ENCODE measurements at regions not wholly inside any gene's neighbourhood (a gene's known extent, or its start where the extent isn't known, plus 50 kb on each side); places are given as distances from the start of the nearest gene placed in this dataset.

DNA sequence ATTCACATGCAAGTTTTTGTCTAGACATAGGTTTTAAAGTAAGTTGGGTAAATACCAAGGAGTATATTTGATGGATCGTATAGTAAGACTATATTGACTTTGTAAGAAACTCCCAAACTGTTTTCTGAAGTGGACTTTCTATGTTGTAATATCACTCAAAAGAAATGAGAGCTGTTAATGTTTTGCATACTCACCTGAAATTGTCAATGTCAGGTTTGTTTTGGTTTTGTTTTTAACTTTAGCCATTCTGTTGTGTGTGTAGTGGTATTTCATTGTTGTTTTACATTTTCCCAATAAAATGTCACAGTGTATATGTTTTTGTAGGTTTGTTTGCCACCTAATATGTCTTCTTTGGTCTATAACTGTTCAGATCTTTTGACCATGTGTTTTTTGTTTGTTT, 375.7 kb upstream of the CDH9 start:
- no peak overlapping the region for H3K4me2 ChIP-seq (ENCODE audit: insufficient read depth, insufficient read length, low read length)
- no peak overlapping the region for H4K8ac ChIP-seq (replicated peaks; ENCODE audit: insufficient read length, low read depth, low read length)
- peaks cover 0 to 12% (median 0%) of the 10 kb centered on the region in 3 experiments; a peak in 4 of 7 replicates for H3K36me3 Mint-ChIP-seq (ENCODE audit: insufficient read depth in 1 of 3, low read depth in 3 of 3)
- no peak overlapping the region for H2BK15ac ChIP-seq (ENCODE audit: low read depth, low read length)
- H3K4me3 Mint-ChIP-seq = no peak overlapping the region
- no peak overlapping the region for H2BK20ac ChIP-seq (ENCODE audit: low read depth, low read length, poor library complexity, severe bottlenecking)
- no peak overlapping the region for H2AFZ ChIP-seq (ENCODE audit: low read length)
- H4K91ac ChIP-seq (ENCODE audit: insufficient read length, low read depth, low read length) = no peak overlapping the region
- H3K18ac ChIP-seq (ENCODE audit: insufficient read length, low read depth, low read length) = no peak overlapping the region
- no peaks in the 10 kb centered on the region for H3K79me2 ChIP-seq (ENCODE audit: insufficient read depth, low read length)
- WGBS (ENCODE audit: extremely low coverage, insufficient read length, low lambda C conversion rate) = no CpG with 5 or more reads among the region's 1 CpG
- H3K23ac ChIP-seq (ENCODE audit: insufficient read length, low read depth, low read length) = no peak overlapping the region
- H2AK5ac ChIP-seq (ENCODE audit: insufficient read length, low read length) = no peak overlapping the region
- H3K23me2 ChIP-seq (ENCODE audit: insufficient read length, low read depth, low read length, poor library complexity, severe bottlenecking) = no peaks in the 10 kb centered on the region
- peaks cover 3 to 6% of the 10 kb centered on the region in 2 experiments; a peak in 3 of 5 replicates for H3K9me3 Mint-ChIP-seq
- H2BK120ac ChIP-seq (ENCODE audit: low read depth, low read length, poor library complexity, severe bottlenecking) = no peak overlapping the region
- no peak overlapping the region for H3K56ac ChIP-seq (ENCODE audit: insufficient read length, low read depth, low read length)
- H4K5ac ChIP-seq (ENCODE audit: insufficient read length, low read depth, low read length) = no peak overlapping the region
- H3K27me3 Mint-ChIP-seq (ENCODE audit: low read depth) = no peaks in the 10 kb centered on the region
- TF ChIP-seq, protein P1, sequence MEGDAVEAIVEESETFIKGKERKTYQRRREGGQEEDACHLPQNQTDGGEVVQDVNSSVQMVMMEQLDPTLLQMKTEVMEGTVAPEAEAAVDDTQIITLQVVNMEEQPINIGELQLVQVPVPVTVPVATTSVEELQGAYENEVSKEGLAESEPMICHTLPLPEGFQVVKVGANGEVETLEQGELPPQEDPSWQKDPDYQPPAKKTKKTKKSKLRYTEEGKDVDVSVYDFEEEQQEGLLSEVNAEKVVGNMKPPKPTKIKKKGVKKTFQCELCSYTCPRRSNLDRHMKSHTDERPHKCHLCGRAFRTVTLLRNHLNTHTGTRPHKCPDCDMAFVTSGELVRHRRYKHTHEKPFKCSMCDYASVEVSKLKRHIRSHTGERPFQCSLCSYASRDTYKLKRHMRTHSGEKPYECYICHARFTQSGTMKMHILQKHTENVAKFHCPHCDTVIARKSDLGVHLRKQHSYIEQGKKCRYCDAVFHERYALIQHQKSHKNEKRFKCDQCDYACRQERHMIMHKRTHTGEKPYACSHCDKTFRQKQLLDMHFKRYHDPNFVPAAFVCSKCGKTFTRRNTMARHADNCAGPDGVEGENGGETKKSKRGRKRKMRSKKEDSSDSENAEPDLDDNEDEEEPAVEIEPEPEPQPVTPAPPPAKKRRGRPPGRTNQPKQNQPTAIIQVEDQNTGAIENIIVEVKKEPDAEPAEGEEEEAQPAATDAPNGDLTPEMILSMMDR (conservative IDR thresholded peaks at IDR 0.05) = no peak
- H2BK5ac ChIP-seq (ENCODE audit: insufficient read length, low read length) = no peak overlapping the region
- no peaks in the 10 kb centered on the region for H3K4me1 ChIP-seq (ENCODE audit: insufficient read depth, low read length)
- DNase-seq = no peak
- no peak overlapping the region for H3K14ac ChIP-seq (ENCODE audit: insufficient read depth, low read length)
- H3K4ac ChIP-seq (ENCODE audit: low read depth, low read length) = no peak overlapping the region
- H3K27me3 ChIP-seq (ENCODE audit: insufficient read depth, low read length) = no peaks in the 10 kb centered on the region
- no peaks in the 10 kb centered on the region for H4K20me1 ChIP-seq (ENCODE audit: control insufficient read depth, insufficient read depth, insufficient read length)
- no peak overlapping the region for H3T11ph ChIP-seq (ENCODE audit: low read length)
- H3K27ac ChIP-seq (ENCODE audit: insufficient read length, low read depth, low read length) = no peak overlapping the region
- no peak overlapping the region for H3K9ac ChIP-seq (ENCODE audit: extremely low read depth, insufficient read length, low read length)
- no peak overlapping the region for H2BK12ac ChIP-seq (ENCODE audit: insufficient read length, low read depth, low read length)
- no peaks in the 10 kb centered on the region for H3K79me1 ChIP-seq (ENCODE audit: insufficient read depth, low read depth, low read length, poor library complexity, severe bottlenecking)
- H3K4me1 Mint-ChIP-seq = no peaks in the 10 kb centered on the region
- peak overlapping the region in 1 of 3 experiments; percentile 82; a peak in 1 of 7 replicates for H3K27ac Mint-ChIP-seq
- H3K9me3 ChIP-seq (ENCODE audit: control insufficient read depth, low read depth, low read length) = no peaks in the 10 kb centered on the region

Measured in H9 (cell line).